GM21576 (cell line): ENCODE measurements at regions not wholly inside any gene's neighbourhood (a gene's known extent, or its start where the extent isn't known, plus 50 kb on each side); places are given as distances from the start of the nearest gene placed in this dataset.

Experiments used
- ATAC-seq: cut with Tn5 transposase; IDR thresholded peaks from one replicate; pipeline ENCODE4 v1.9.1; 2021; ENCODE audit warnings: mild to moderate bottlenecking, moderate library complexity; ENCODE audit not compliant: unreplicated experiment

GRCh38 chr14:48456051-48456450 lies 780.6 kb upstream of the MDGA2 start:
- ATAC-seq = no peak

GRCh38 chr14:48454887-48455286 lies 779.5 kb upstream of the MDGA2 start:
- no peak for ATAC-seq

GRCh38 chr14:48452437-48452995 lies 777.1 kb upstream of the MDGA2 start:
- no peak for ATAC-seq

- ATAC-seq = no peak
Measured at GRCh38 chr14:48435221-48435620, 759.8 kb upstream of the MDGA2 start.

GRCh38 chr14:48430805-48431204 lies 755.4 kb upstream of the MDGA2 start:
- ATAC-seq = no peak

DNA sequence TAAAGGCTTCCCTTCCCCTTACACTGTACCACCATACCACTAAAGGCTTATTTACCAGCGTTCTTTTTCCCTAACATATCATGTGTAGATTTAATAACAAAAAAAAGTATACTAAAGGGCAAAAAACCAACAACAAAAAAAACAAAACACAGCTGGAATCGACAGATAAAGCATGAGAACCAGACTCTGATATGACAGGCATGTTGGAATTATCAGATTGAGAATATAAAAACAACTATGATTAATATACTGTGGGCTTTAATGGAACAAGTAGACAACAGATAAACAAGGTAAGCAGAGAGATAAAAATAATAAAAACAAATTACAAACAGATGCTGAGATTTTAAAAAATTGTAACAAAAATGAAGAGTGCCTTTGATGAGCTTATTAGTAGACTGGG lies 754.1 kb upstream of the MDGA2 start:
- no peak for ATAC-seq

- ATAC-seq = no peak
Measured at GRCh38 chr14:48417715-48418500, 742.5 kb upstream of the MDGA2 start.

- no peak for ATAC-seq
Measured at GRCh38 chr14:48401321-48401720, 725.9 kb upstream of the MDGA2 start.

GRCh38 chr14:48398675-48399282 lies 723.4 kb upstream of the MDGA2 start:
- peak; percentile 47 for ATAC-seq

DNA sequence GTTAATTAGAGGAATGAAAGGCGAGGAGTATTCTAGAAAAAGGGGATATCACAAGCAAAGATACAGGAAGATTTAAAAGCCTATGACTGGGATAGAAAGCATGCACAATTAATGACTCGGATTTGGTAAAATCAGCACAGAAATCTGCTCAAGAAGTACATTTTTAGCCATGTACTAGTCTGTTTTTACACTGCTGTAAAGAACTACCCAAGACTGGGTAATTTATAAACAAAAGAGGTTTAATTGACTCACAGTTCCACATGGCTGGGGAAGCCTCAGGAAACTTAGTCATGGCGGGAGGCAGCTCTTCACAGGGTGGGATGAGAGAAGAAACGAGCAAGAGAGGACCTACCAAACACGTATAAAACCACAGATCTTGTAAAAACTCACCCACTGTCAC lies 716.3 kb upstream of the MDGA2 start:
- ATAC-seq = no peak

DNA sequence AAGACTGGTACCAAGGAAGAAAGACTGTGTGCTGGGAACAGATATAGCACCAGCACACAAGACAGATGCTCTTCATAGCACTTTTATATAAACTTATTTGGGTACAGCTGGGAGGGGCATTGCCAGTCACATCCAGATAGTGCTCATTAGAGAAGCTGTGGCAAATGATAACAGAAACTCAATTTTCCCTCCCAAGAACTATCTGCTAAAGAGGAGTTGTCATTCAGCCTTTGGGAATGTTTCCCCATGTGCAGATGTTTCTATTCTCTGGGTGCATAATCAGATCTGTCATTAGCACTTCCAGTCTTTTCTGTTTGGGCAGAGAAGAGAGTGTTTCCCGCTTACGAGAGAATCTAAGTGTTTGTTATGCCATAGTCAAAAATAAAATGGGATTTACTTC lies 714.9 kb upstream of the MDGA2 start:
- no peak for ATAC-seq

GRCh38 chr14:48384821-48385220 lies 709.4 kb upstream of the MDGA2 start:
- ATAC-seq = no peak

DNA sequence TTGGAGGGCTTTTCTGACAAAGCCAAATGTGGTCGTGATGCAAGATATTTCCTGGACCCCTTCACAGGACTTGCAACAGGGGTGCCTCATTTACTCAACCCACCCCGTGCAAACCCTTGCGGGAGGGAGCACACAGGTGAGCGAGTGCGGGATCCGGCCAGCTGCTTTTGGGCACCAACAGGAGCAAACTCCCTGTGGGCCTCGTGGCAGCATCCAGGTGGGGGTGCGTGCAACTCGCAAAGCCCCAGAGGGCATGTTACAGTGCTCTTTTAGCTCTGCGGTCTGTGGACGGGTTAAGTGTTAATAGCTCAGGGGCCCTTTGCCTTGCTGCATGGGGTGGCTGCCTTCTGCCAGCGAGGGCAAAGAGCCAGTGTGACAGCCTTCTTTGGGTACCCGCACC lies 707.6 kb upstream of the MDGA2 start:
- ATAC-seq = no peak

DNA sequence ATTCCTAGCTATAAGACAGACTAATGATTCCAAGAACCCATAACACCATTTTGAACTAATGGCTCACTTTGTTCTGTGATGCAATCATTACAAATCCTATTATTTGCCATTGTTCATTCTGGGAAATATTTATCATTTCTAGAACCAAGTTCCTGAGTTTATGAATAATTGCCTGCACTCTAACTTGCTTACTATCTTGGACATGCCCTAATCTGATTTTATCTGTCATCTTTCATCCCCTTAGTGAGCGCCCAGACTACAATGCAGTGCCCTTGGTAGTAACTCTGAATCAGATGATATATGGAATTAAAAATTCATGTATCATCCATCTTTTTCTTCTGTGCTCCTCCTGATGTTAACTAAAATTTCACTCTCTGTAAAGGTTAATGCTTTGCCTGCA lies 703.1 kb upstream of the MDGA2 start:
- no peak for ATAC-seq

GRCh38 chr14:48373981-48374380 lies 698.6 kb upstream of the MDGA2 start:
- ATAC-seq = no peak

- no peak for ATAC-seq
Measured at GRCh38 chr14:48350971-48351370, 675.6 kb upstream of the MDGA2 start.

- ATAC-seq = no peak
Measured at GRCh38 chr14:48349689-48350088, 674.3 kb upstream of the MDGA2 start.

GRCh38 chr14:48341069-48341468 lies 665.7 kb upstream of the MDGA2 start:
- no peak for ATAC-seq

- no peak for ATAC-seq
Measured at GRCh38 chr14:48333221-48333920, 658.0 kb upstream of the MDGA2 start.

DNA sequence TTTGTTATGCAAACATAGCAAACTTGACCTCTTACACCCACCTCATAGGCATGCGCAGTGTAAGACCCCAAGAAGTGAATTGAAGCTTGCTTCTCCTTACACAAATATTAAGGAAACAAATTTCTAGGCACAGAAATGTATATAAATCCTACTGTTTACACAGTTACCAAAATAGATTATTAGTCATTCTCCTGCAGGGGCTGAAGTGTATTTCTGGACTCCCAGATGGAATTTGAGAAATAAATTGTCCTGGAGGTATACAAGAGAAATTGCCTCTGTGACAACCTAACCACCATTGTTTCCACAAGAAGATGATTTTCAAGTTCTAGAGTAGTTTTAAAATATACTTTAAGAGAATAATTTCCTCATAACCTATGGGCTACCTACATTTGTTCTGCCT lies 656.0 kb upstream of the MDGA2 start:
- ATAC-seq = no peak

DNA sequence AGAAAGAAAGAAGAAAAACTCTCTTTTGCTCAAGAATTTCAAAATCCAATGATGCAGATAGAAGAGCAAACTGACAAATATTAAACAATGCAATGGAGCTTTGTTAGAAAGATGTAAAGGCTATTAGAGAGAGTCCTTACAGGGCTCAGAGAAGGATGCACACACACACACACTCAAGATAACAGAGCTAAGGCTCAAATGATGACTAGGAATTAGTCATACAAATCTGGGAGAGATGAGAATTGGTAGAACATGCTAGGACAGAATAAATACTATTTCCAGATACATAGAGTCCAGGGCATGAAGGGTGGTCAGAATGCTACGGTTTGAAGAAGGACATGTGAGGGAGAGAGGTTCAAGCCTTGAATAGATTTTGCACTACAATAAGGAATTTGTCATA lies 650.1 kb upstream of the MDGA2 start:
- ATAC-seq = no peak

GRCh38 chr14:48323665-48324064 lies 648.3 kb upstream of the MDGA2 start:
- ATAC-seq = no peak
